Sigmoid colon (tissue), 4 donors: ENCODE measurements at regions not wholly inside any gene's neighbourhood (a gene's known extent, or its start where the extent isn't known, plus 50 kb on each side); places are given as distances from the start of the nearest gene placed in this dataset.

ENCODE experiments used
- EP300 ChIP-seq, 4 donors: sonication (generic); formaldehyde crosslinking; IDR thresholded peaks; one replicate each; pipeline ENCODE4 v1.6.1; 2017; ENCODE audit warnings: antibody characterized with exemption in 4 of 4
- POLR2A ChIP-seq, 2 donors: fragments of 450-650 bp; IDR thresholded peaks; one replicate each; pipeline ENCODE4 v1.6.1; 2016; ENCODE audit warnings: antibody characterized with exemption in 2 of 2, mild to moderate bottlenecking in 2 of 2, moderate library complexity in 2 of 2
- POLR2AphosphoS5 ChIP-seq, 4 donors: sonication (generic); formaldehyde crosslinking; IDR thresholded peaks; one replicate each; pipeline ENCODE4 v1.6.1; 2017; ENCODE audit warnings: antibody characterized with exemption in 4 of 4
- TF ChIP-seq, protein P1 (sequence below), 4 experiments: fragments of 450-650 bp in 3 of 4; fragments of 200-600 bp in 1 of 4; IDR thresholded peaks; one replicate each; pipeline ENCODE4 v1.5.1; 2016 to 2019; ENCODE audit warnings: antibody characterized with exemption in 4 of 4, mild to moderate bottlenecking in 3 of 4, moderate library complexity in 2 of 4

DNA sequence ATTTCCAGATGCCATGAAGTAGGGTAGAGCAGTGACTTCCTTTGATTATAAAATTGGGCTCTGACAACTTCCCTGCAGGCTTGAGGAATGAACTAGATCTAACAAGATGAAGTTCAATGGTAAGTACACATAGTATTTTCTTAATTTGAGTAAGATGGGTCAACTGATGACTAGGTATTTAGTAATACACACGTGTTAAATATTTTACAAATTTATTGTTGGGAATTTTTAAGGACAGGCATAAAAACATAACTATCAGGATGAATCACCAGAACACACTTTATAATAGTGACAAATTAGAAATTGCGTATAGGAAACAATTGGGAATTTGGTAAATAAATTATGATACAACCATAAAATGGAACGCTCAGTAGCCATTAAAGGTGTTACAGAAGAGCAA lies 762.4 kb upstream of the SLC35B3 start:
- TF ChIP-seq POLR2A (IDR thresholded peaks at IDR 0.05), result no peak
- TF ChIP-seq, protein P1, sequence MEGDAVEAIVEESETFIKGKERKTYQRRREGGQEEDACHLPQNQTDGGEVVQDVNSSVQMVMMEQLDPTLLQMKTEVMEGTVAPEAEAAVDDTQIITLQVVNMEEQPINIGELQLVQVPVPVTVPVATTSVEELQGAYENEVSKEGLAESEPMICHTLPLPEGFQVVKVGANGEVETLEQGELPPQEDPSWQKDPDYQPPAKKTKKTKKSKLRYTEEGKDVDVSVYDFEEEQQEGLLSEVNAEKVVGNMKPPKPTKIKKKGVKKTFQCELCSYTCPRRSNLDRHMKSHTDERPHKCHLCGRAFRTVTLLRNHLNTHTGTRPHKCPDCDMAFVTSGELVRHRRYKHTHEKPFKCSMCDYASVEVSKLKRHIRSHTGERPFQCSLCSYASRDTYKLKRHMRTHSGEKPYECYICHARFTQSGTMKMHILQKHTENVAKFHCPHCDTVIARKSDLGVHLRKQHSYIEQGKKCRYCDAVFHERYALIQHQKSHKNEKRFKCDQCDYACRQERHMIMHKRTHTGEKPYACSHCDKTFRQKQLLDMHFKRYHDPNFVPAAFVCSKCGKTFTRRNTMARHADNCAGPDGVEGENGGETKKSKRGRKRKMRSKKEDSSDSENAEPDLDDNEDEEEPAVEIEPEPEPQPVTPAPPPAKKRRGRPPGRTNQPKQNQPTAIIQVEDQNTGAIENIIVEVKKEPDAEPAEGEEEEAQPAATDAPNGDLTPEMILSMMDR (IDR thresholded peaks at IDR 0.05), result no peak
- TF ChIP-seq POLR2AphosphoS5 (IDR thresholded peaks at IDR 0.05), result no peak
- TF ChIP-seq EP300 (IDR thresholded peaks at IDR 0.05), result no peak
